CD8-positive, alpha-beta memory T cell (primary cell): ENCODE measurements at regions not wholly inside any gene's neighbourhood (a gene's known extent, or its start where the extent isn't known, plus 50 kb on each side); places are given as distances from the start of the nearest gene placed in this dataset.

Experiments
- CTCF ChIA-PET: fragments of 350-600 bp; sonication (Branson Sonifier 250); formaldehyde crosslinking; loops from one replicate; lab custom pipeline; 2021; ENCODE audit warnings: antibody characterized with exemption; lab: Charles Lee
- POLR2A ChIA-PET: fragments of 350-600 bp; sonication (Branson Sonifier 250); formaldehyde crosslinking; loops from one replicate; lab custom pipeline; 2021; ENCODE audit warnings: antibody characterized with exemption; lab: Charles Lee
- DNase-seq, 5 donors: peaks; one replicate each; pipeline versions ENCODE4 v3.0.0 to v3.0.0-alpha.2; 2020 to 2022; ENCODE audit warnings: mixed read lengths in 1 of 5
- H3K27ac ChIP-seq: one replicate; pipeline ENCODE4 v1.7.0; 2013; ENCODE audit warnings: low read depth, mild to moderate bottlenecking, low read length, moderate library complexity
- H3K27me3 ChIP-seq: 2 replicates; pipeline ENCODE4 v1.7.0; 2013; ENCODE audit warnings: low read length, mild to moderate bottlenecking; ENCODE audit not compliant: insufficient read depth, poor library complexity, severe bottlenecking
- H3K36me3 ChIP-seq: 2 replicates; pipeline ENCODE4 v1.7.0; 2013; ENCODE audit warnings: mild to moderate bottlenecking, low read length, moderate library complexity; ENCODE audit not compliant: insufficient read depth
- H3K4me1 ChIP-seq: 2 replicates; pipeline ENCODE4 v1.7.0; 2013; ENCODE audit warnings: mild to moderate bottlenecking, low read length, moderate library complexity; ENCODE audit not compliant: insufficient read depth
- H3K4me3 ChIP-seq: 2 replicates; pipeline ENCODE4 v1.7.0; 2013; ENCODE audit warnings: mild to moderate bottlenecking, low read length
- H3K9me3 ChIP-seq: 2 replicates; pipeline ENCODE4 v1.7.0; 2013; ENCODE audit warnings: mild to moderate bottlenecking, low read length
- H3K27ac Mint-ChIP-seq, 8 donors: one replicate each; pipeline ENCODE4 v1.8.0; 2020 to 2021; ENCODE audit warnings: mixed read lengths in 8 of 8, mild to moderate bottlenecking in 6 of 8, inconsistent platforms in 3 of 8, moderate library complexity in 3 of 8
- H3K27me3 Mint-ChIP-seq, 2 donors: one replicate each; pipeline ENCODE4 v1.8.0; 2020 to 2021; ENCODE audit warnings: mixed read lengths in 2 of 2, mild to moderate bottlenecking in 1 of 2, moderate library complexity in 1 of 2
- H3K36me3 Mint-ChIP-seq, 3 donors: one replicate each; pipeline ENCODE4 v1.8.0; 2020 to 2021; ENCODE audit warnings: mixed read lengths in 3 of 3, inconsistent platforms in 1 of 3, mild to moderate bottlenecking in 1 of 3
- H3K4me1 Mint-ChIP-seq, 3 donors: one replicate each; pipeline ENCODE4 v1.8.0; 2020 to 2021; ENCODE audit warnings: mixed read lengths in 3 of 3, inconsistent platforms in 1 of 3, mild to moderate bottlenecking in 1 of 3
- H3K4me3 Mint-ChIP-seq, 7 donors: one replicate each; pipeline ENCODE4 v1.8.0; 2020 to 2021; ENCODE audit warnings: mixed read lengths in 7 of 7, mild to moderate bottlenecking in 6 of 7, moderate library complexity in 4 of 7, inconsistent platforms in 2 of 7
- H3K9me3 Mint-ChIP-seq, 5 donors: one replicate each; pipeline ENCODE4 v1.8.0; 2020 to 2022; ENCODE audit warnings: mixed read lengths in 5 of 5, mild to moderate bottlenecking in 3 of 5, moderate library complexity in 2 of 5, inconsistent platforms in 1 of 5

DNA sequence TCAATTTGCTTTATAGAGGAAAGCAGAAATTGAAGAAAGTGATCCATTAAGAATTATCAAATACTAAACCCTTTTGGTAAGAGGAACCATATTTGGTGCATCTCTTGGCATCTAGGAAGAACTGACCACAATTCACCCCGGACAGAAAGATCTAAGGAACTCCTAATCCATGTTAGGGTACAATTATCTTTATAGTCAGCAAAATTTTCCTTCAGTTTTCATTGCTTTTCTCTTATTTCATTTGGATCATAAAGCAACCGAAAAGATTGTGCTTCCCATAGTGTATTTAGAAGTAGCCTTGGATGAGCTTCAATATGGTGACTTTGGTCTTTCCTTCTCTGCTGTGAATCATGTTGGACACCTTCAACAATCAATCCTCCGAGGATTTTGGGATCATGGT lies 50.1 kb upstream of the IGFBP5 start:
- Mint-ChIP-seq H3K4me1 (no peaks in the 10 kb centered on the region), H3K27ac (no peak overlapping the region), H3K9me3 (no peaks in the 10 kb centered on the region), H3K27me3 (peaks cover 19 to 47% of the 10 kb centered on the region in 2 donors), H3K36me3 (no peaks in the 10 kb centered on the region), H3K4me3 (no peak overlapping the region)
- Histone ChIP-seq H3K4me3 (no peak overlapping the region), H3K9me3 (no peaks in the 10 kb centered on the region), H3K27me3 (no peaks in the 10 kb centered on the region), H3K4me1 (no peaks in the 10 kb centered on the region), H3K36me3 (no peaks in the 10 kb centered on the region), H3K27ac (no peak overlapping the region)
- DNase-seq, result no peak
- ChIA-PET POLR2A (no interaction called here), CTCF (no interaction called here)
